CD4-positive, alpha-beta T cell treated with Interleukin-2 at 100 ng/mL for 4 hours (primary cell): ENCODE measurements at regions not wholly inside any gene's neighbourhood (a gene's known extent, or its start where the extent isn't known, plus 50 kb on each side); places are given as distances from the start of the nearest gene placed in this dataset.

Source experiments
- DNase-seq: peaks from one replicate; pipeline ENCODE4 v3.0.0-alpha.2; 2020; ENCODE audit warnings: low spot score

DNA sequence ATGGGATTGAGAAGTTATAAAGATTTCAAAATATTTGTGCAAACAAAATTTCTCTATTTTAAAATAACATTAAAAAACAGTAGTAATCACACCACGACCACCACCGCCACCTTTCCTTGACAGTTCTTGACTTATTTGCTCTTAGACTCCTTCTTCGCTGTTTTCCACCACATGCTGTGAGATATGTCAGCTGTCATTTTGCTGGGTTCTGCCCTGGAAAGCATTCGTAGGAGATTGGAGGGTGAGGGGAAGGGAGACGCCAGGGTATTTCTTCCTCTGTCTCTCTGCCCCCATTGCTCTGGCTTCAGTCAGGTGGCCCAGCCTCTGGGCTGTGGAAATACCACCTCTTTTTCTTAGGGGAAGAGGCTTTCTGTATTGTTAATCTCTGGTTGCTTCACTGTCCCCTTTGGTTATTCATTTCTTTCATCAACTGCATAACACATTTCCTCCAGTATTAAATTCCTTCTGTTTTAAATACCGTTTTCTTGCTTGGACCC is 186.2 kb downstream of the NEDD1 start:
- DNase-seq = no peak

DNA sequence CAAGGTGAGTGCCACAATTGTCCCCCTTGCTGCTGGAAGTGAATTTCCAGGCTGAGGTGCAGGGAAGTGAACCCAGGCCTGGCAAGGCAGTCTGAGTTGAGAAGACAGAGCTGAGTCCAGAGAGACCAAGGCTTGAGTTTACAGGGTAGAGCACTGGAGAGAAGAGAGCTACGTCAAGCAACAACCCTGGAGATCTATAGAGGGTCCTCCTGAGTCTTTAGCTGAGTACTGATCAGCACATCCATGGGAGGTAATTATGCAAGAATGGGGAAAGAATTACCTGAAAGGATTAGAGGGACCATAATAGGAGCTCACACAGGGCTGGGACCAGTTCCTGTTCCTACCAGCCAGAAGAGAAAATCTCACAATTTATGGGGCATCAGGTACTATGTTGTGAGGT is 190.7 kb downstream of the NEDD1 start:
- no peak for DNase-seq

DNA sequence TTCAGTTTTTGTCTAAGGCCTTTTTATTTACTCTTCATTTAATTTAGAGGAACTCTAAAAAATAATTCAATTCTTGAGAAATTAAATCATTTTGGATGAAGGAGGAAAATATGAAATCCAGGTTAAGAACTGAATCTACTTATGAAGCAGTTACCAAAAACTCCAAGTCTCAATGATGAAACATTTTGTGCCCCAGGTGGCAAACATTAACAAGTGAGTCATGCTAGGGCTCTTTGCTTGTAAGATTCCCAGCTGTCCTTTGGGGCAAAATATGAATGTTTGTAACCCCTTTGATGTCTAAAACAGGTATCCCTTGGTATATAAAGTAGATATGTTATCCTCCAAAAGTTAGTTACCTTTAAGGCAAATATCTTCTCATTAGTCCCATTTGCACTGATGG is 202.4 kb downstream of the NEDD1 start:
- no peak for DNase-seq

DNA sequence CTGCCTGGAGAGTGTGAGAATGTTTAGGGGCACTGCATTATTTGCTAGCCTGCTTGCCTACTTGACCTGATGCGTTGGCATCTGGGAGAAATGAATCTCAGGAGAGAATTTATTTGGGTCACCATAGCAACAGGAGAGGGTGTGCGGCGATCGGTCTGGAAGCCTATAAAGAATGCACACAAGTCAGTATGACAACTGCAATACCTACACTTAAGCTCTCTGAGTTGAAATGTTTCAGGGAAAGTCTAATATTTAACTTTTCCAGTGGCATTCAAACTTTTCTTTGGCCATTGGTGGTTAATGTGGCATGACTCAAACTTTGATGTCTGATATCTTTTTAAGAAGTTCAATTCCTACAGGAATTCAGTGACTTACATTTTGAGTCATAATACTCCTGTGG is 205.1 kb downstream of the NEDD1 start:
- no peak for DNase-seq

DNA sequence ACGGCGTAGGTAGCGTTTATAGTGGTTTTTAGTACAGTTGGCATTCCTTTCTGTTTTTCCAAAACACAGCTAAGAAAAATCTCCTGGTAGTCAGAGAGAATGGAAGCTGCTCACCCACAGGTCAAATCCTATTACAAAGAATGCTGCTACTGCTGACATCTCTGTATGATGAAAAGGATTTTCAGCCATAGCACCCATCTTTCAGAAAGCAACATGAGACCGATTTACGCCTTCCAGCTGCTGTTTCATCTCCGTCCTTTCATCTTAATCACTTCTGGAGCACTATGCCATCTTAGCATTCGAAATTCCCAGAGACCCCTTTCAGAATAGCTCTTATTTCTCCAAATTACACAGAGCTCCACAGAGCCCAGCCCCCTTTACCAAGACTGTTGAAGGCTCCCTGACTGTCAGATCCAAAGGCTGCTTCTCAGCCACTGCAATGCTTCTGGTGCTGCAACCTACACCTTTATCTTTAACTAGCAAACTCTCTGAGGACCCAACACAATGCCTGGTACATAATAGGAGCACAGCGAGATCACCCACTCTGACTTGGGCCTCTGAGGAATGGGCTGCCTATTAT is 211.8 kb downstream of the NEDD1 start:
- DNase-seq = no peak

DNA sequence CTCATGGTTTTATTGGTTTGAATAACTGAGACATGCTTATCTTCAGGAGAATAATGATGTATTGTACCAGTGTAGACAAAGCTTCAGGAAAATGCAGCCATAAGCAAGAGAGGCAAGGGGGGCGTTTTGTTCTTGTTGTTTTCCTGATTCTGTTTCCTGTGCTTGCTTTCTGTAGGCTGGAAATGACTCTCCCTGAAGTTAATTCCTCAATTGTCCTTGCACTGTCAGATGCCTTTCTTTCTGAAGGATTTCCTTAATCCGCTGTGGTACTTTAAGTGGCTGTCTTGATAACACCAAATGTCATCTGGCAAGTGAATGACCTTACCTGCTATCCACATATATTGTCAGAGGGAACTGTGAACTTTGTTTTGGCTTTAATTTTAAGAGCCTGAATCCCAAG is 220.0 kb downstream of the NEDD1 start:
- DNase-seq = no peak

DNA sequence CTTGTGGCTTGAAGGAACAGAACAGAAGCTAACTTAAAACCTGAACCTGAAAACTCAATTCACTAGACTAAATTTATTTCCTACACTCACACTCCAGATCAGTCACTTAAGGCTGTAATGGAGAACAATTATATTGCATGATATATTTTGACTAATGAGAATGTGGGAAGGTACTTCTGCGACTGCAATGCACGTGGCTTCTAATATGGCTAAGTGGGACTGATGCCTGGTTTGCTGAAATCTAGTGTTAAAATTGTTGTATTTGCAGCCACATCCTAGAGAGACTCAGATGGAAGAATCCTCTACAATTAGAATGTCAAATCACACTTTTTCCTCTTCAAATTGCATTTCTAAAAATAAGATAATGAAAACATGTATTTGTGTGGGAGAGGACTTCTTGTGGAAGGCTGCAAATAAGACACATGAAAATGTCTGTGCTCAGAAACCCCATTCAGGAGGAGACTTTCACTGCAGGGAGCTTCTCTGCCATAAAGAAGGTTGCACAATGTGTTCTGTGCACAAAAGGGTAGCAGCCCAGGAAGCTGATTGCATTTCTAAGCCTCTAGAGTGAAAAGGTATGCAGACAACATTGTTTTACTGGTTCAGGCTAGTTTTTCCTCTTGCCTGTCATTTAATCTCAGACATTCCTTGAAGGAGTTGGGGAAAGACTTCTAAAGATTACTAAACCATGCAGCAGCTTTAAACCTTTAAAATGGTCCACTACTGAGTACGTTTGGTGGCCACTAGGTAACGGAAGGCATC is 224.3 kb downstream of the NEDD1 start:
- no peak for DNase-seq

DNA sequence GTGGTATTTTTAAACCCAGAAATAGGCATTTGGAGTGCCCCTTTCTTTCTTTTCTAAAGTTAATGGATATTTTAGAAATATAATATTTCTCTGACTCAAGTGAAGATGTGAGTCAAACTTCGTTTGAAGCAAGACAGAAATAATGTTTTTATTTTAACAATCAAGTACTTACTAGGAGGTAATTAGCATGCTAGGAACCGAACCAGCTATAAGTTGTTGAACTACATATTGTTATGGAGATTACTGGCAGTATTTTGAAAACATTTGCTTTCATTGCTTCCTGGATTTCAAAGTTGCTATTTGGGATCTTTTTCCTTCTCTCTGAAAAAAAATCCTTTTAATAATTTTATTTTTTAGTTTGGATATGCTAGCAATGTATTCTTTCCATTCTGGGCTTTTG is 225.2 kb downstream of the NEDD1 start:
- DNase-seq = no peak

DNA sequence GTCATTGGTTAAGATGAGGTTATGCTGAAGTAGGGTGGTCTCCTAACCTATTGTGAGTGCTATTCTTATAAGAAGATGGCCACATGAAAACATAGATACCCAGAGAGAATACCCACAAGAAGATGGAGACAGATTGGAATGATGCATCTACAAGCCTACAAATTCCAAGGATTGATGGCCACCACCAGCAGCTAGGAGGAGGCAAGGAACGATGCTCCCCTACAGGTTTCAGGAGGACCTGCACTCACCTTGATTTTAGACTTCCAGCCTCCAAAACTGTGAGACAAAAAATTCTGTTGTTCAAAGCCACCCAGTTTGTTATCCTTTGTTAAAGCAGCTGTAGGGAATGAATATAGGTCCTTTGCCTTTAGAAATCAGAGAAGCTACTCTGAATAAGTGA is 227.4 kb downstream of the NEDD1 start:
- no peak for DNase-seq

DNA sequence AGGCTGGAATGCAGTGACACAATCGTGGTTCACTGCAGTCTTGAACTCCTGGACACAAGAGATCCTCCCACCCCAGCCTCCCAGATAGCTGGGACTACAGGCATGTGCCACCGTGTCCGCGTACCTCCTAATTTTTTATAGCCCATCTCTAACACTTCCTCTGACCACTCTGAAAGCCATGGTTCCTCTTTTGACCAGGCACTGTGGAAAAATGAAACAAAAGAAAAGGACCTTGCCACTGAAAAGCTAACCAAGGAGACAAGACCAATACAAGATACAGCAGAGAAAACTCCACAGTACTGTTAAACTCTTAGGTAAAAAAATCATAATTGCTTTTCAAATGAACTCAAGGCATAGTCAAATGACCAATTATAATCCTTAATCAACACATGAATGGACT is 233.3 kb downstream of the NEDD1 start:
- DNase-seq = no peak

DNA sequence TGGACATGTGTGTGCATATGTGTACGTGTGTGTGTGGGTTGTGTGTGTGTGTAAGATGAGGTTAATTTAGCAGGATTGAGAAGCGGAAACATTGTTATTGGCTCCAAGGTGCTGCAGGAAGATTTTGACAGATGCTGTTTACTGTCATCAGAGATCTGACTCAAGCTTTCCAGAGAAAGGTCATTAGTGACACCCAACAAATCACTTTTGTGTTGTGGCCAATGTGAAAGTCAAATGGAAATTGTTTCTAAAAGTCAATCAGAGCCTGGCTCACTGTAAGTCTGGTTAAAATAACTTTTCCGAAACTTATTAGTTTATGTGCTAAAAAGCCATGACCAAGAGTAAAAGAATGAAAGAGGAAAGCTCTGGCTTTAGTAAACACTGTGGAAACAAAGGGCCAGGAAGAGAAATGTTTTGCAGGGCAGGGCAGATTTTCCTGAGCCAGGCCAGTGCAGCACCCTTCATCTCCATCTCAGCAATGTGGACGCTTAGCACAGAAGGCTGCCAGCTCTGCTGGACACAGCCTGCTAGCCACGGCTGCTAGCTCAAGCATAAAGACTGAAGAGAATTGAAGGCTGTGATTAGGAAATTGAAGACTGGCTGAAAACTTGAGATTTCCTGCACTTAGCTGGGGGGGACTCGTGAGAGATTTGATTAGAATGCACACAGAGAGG is 235.8 kb downstream of the NEDD1 start:
- no peak for DNase-seq

DNA sequence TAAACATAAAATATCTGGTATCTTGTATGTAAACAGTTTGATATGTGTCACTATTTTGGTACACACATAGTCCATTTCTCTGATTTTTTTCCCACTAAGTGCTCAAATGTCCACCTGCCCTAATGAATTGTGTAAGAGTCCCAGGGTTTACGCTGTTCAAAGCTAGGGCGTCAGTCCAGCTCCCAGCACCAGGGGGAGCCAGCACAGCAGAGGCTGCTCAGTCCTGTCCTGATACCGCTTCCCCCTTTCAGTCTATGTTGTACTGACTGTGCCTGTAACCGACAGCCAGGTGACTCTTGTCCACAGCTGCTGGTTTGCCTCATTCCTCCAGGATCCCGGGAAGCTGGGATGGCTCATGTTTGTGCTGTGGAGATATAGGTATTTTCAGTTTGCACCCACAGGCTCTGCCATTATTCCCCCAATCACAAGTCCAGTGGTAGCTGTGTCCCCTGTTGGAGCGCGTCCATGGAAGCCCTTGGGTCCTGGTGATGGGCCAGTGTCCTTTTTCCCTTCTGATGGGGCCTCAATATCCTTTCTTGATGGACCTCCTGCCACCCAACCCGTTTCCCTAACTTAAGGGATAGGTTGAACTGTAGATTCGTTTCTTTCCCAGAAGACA is 242.0 kb downstream of the NEDD1 start:
- peak; percentile 32 for DNase-seq

DNA sequence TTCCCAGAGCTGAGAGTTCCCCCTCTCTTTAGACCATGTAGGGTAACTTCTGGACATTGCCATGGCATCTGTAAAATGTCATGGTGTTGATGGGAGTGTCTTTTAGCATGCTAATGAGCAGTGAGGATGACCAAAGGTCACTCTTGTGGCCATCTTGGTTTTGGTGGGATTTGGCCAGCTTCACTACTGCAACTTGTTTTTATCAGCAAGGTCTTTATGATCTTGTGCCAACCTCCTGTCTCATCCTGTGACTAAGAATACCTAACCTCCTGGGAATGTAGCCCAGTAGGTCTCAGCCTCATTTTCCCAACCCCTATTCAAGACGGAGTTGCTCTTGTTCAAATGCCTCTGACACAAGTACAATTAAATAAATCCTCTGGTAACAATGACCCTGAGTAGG is 244.4 kb downstream of the NEDD1 start:
- DNase-seq = no peak

DNA sequence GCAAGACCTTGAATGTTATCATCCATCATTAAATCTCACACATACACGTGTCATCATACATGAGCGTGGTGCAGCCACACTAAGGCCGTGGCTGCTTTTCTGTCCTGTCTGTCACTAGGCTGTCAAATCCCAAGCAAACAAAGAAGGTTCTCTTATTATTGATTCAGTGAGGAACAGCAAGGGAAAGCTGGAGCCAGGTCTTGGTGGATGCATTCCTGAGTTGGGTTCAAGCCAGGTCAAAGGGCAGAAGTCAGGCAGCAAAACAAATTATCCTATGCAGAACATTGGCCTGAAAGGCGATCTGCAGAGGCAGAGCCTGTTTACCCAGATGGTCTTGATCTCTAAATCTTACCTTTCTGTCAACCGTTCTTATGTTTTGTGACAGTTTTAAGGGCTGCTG is 252.3 kb downstream of the NEDD1 start:
- no peak for DNase-seq

DNA sequence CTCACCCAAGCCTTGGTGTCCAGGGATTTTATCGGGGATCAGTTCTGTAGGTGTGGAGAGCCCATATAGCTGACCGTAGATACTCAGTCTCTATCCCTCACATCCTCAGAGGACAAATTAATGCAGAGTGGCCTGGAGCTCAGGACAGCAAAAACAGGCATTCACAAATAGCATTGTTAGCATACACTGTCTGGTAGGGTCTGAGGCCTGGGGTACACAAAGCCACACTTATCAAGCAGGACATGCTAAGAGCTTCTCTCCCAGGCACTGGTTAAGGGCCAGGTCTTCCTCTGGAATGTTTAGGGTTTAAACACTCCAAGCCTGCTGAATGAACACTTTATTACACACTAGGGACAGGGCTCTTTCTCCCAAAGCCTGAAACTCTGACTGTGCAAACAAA is 253.2 kb downstream of the NEDD1 start:
- no peak for DNase-seq

DNA sequence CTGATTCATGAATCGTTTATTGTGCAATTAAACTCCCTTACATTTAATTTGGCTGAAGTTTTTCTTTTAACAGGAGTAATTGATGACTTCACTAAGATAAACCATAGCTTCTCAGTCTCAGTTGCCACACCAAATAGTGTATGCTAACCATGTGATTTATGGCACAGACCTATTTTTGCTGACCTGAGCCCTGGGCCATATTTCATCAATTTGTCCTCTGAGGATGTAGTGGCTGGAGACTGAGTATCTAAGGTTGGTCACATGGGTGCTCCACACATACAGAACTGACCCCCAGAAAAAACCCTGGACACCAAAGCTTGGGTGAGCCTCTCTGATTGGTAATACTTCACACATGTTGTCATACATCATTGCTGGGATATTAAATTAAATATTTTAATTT is 255.1 kb downstream of the NEDD1 start:
- DNase-seq = no peak

DNA sequence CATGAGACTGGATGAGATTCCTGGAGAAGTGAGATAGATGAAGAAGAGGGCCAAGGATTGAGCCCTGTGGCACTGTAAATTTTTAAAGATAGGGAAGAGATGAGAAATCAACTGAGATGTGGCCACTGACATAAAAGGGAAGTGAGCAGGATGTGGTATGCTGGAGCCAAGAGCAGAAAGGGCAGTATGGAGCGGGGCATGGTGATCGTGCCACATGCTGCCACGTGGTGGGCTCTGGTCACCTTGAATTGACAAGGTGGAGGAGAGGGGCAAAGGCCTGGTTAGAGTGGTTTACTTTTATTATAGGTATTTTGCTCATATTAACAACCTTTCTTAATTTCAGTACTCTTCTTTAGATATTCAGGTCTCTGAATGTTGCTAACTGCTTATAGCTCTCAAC is 257.9 kb downstream of the NEDD1 start:
- no peak for DNase-seq

DNA sequence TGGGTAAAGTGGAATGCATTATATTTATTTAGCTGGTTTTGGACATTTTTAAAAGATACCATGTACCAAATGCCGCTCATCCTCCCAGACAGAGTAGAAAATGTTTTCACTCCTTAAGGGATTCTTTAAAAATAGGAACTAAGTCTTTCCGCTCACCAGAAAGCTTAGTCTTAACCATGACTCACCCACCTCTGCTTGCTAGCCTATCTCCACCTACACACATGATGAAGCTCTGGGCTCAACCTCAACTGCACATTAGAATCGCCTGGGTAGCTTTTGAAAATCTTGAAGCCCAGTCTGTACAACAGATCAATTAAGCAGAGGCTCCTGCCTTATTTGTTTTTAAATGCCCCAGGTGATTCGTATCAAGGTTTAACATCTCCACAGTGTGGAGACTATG is 260.5 kb downstream of the NEDD1 start:
- DNase-seq = no peak

DNA sequence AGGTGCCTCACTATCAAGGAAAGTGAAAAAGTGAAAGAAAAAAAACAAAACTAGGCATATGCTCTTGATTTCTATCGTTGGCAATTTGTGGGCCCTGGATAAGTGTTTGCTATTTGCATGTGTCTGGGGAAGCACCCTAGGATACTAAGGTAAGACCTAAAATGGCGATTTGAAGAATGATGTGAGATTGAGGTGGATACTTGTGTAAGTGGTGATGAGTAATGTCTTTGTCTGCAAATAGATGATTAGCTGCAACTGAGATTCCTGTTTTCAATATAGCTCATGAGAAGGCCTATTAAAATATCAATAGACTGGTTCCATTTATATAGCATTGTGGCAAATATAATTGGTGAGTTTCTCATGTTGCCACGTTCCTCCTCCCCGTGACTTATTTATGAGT is 261.7 kb downstream of the NEDD1 start:
- DNase-seq = no peak

DNA sequence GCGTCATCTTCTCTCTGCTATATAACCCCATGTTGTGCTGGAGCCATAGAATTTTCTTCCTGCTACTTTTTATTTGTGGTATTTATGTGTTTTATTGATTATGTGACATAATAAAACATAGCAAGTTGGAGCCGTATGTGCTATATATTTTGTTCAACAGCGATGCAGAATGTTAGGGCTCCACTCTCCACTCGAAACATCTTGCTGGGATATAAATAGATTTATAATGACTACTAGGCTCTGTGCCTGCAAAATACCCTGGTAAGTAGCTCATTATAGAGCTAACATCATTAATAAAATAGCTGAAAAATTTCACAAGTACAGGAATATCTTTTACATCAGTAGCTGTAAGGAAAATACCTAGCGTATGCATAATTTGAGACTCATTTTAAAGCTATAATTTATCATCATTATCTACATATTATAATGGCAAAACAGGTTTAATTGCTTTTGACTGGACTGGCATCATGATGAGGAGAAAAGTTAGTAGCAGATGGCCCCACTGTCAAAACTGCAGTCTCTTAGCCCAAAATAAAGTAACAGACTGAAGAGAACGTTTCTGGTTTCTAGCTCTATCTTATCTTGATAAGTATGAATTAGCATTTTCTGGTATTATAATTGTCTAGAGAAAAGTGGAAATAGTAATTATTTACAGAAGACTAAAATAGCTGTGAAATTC is 263.0 kb downstream of the NEDD1 start:
- no peak for DNase-seq

DNA sequence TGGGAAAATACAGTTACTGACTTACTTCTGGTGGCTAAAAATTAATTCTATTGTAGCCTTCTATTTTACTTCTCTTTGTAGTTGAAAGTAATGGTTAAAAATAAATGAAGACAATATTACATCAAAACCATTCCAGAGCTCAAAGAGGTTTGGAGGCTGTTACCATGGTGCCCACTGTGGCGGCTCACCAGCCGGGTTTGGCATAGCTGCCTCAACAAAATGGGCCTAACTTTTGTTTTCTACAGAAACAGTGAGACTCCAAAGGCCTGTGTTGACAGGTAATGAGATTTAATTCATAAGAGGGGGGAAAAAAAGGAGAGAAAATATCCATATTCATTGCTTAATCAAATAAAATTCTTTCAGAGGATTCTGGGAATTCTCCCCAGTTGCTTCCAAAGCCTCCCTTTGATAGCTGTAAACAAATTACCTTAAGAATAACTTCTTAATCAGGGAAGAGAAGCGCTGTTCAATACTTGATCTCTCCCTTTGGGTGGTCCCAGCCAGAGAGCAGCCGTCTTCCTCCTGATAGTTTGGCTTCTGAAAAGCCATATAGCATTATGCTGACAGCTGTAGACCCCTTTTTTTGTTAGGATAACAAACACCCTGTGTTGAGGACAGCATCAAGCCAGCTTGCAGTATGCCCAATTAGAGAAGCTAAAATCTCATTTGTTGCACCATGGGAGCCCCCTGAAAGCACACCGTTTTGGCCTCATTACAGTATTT is 266.8 kb downstream of the NEDD1 start:
- DNase-seq = no peak

DNA sequence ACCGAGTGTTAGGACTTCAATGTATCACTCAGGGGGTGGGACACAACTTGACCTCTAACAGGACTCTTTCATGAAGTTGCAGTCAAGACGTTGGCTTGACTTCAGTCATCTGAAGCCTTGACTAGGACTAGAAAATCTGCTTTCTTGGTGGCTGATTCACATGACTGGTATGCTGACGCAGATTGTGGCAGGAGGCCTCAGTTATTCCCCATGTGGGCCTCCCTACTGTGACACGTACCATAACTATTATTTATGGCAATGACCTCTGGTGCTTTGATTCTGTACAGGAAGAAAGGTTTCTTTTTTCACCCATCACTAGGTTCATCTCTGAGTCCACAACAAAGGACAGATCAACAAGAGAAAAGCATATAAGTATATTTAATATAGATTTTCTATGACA is 270.4 kb downstream of the NEDD1 start:
- no peak for DNase-seq
